GM20000 (cell line): ENCODE measurements at regions not wholly inside any gene's neighbourhood (a gene's known extent, or its start where the extent isn't known, plus 50 kb on each side); places are given as distances from the start of the nearest gene placed in this dataset.

Source experiments
- DNase-seq: peaks from one replicate; pipeline ENCODE4 v3.0.0; 2012; ENCODE audit warnings: low spot score
- TF ChIP-seq, protein P1 (sequence below): IDR thresholded peaks from 2 replicates; pipeline ENCODE4 v1.5.1; 2012; ENCODE audit warnings: mild to moderate bottlenecking, control low read depth; ENCODE audit errors: extremely low read depth, missing control alignments

DNA sequence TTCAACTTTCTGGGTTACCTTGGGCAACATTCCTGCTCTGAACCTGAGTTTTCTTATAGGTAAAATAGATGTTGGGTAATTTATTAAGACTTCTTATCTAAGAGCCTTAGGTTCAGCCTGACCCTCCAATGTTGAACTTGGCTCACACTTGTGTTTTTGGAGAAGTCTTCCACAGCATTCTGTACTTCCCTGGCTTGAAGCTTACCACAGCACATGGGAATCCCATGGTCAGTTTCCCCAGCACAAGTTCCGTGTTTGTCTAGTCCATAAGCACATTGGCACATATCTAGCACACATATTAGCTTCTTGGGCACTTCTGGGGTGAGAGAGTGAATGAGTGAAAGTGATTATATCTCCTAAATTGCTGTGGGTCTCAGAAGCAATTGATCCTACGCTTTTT, 782.5 kb upstream of the HS6ST1 start:
- TF ChIP-seq, protein P1, sequence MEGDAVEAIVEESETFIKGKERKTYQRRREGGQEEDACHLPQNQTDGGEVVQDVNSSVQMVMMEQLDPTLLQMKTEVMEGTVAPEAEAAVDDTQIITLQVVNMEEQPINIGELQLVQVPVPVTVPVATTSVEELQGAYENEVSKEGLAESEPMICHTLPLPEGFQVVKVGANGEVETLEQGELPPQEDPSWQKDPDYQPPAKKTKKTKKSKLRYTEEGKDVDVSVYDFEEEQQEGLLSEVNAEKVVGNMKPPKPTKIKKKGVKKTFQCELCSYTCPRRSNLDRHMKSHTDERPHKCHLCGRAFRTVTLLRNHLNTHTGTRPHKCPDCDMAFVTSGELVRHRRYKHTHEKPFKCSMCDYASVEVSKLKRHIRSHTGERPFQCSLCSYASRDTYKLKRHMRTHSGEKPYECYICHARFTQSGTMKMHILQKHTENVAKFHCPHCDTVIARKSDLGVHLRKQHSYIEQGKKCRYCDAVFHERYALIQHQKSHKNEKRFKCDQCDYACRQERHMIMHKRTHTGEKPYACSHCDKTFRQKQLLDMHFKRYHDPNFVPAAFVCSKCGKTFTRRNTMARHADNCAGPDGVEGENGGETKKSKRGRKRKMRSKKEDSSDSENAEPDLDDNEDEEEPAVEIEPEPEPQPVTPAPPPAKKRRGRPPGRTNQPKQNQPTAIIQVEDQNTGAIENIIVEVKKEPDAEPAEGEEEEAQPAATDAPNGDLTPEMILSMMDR: no peak
- no peak for DNase-seq

DNA sequence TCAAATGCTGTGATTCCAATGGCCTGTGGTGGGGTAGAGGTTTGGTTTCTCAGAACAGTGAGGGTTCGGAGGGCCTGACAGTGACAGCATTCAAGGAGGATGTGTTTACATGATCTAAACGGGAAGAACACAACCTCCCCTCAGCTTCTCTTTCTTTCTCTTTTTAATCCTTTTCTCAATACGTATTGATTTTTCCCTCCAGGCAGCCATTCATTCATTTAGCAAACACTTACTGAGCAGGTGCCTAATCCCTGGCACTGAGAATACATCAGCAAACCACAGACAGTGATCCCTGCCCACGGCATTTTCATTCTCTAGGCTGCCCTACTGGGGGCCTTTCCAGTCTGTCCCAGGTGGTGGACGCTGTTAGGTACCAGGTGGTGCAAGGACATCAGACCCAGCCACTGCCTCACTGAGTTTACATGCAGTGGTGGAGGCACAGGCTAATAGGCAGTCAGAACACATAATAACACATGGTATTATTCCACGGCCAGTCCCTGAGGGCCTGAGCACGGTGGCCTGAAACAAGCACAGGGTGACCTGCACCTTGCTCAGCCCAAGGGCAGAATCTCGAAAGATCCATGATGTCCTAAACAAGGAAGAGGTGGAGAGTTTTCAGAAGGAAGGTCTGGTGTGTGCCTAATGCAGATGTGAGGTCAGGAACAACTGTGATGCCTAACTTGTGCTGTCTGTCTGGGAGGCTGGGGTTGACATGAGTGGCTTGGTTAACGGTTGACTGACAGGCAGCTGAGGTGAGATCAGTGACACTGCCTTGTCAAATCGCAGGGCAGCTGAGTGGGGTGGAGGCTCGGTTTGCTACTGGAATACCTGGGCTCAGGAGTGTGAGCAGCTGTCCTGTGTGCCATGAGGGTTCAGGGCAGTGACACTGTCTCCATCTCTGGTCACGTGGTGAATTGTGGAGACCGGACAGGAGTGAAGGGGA, 785.5 kb upstream of the HS6ST1 start:
- TF ChIP-seq, protein P1: no peak
- no peak for DNase-seq

DNA sequence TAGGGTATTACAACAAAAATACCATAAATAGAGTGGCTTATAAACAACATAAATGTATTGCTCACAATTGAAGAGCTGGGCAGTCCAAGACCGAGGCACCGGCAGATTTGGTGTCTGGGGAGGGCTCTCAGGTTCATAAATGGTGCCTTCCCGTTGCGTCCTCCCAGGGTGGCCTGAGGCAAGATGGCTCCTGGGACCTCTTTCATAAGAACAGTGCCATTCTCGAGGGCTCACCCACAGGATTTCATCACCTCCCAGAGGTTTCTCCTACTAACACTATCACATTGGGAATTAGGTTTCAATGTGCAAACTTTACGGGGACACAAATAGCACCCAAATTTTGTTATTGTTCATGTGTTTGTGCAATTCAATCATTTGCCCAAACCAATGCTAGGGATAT, 793.5 kb upstream of the HS6ST1 start:
- no peak for DNase-seq
- TF ChIP-seq, protein P1: no peak

DNA sequence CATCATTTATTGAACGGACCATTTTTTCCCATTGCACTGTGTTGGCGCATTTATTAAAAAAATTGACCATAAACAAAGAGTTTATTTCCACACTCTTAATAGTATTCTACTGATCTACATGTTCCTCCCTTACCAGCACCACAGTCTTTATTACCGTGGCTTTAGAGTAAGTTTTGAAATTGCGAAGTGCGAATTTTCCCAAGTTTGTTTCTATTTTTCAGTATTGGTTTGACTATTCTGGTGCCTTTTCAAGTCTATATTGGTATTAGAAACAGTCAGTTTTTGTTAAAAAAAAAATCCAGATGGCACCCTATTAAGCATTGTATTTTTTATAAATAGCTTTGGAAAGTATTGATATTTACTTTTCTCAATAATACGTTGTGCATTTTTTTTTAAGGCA, 795.1 kb upstream of the HS6ST1 start:
- TF ChIP-seq, protein P1: no peak
- DNase-seq: no peak

DNA sequence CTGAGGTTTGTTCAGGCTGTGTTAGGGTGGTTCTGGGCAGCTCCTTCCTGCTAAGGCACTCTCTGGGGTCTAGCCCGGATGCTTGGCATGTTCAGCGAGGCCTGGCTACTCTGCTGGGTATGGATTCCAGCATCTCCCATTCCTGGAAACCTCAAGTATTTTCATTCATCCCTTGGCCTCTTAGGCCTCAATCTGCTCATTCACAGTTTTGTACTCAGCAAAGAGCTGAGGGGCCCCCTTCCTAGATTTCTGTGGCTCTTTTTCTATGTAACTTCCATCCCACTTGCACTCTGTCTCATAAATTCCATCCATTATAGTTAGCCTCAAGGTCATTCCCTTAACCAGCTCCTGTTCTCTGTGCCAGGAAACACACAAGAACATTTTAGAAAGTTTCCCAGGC, 798.8 kb upstream of the HS6ST1 start:
- TF ChIP-seq, protein P1: no peak
- DNase-seq: no peak

DNA sequence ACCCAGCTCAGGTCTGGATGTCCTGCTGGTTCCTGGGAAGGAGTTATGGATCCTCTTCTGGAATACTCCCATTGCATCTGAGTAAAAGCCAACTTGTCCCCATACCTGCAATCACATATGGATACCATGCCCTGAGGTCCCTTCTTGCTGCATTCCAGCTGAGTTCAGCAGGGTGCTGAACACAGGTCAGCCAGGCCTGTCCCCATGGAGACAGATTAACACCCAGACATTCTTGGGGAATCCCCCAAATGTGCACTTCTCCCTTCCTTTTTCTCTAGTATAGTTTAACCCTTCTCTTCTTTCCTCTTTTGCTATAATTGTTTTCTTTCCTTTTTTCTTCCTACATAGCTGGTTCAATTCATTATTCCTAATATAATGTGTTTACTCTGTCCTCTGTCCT, 799.6 kb upstream of the HS6ST1 start:
- DNase-seq: no peak
- TF ChIP-seq, protein P1: no peak

DNA sequence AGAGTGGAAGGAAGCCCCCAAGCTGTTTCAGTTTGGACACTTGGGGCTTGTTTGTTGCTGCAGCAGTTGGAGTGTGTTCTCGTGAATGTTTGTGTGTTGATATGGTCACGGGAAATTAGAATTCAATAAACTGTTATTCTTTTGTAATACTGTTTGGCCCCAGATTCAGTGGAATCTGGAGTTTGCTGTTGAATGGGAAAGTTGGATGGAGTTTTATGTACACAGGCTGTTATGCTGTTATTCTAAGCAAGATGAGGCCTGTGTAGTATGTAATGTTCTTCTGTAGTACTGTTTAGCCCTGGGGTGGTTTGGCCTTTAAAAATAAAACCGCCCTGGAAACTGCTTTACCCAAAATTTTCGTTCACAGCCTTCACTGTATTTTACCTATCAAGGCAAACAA, 810.4 kb upstream of the HS6ST1 start:
- TF ChIP-seq, protein P1: no peak
- no peak for DNase-seq
